Liver (tissue), 8 donors: ENCODE measurements at regions not wholly inside any gene's neighbourhood (a gene's known extent, or its start where the extent isn't known, plus 50 kb on each side); places are given as distances from the start of the nearest gene placed in this dataset.

ENCODE experiments used
- DNase-seq: peaks from one replicate; pipeline ENCODE4 v3.0.0-alpha.2; 2017; ENCODE audit warnings: low spot score
- H3K27ac ChIP-seq, 2 donors: one replicate each; pipeline ENCODE4 v1.7.0; 2013; ENCODE audit warnings: inconsistent platforms in 2 of 2, low read length in 2 of 2, control low read depth in 1 of 2, low read depth in 1 of 2, mild to moderate bottlenecking in 1 of 2
- H3K27me3 ChIP-seq, 4 donors: one replicate each; pipeline versions ENCODE4 v1.6.1 to v1.7.0; 2013; ENCODE audit warnings: low read length in 3 of 4, inconsistent platforms in 1 of 4, mild to moderate bottlenecking in 1 of 4, moderate library complexity in 1 of 4; ENCODE audit not compliant: control insufficient read depth in 4 of 4, insufficient read depth in 4 of 4
- H3K36me3 ChIP-seq, 4 donors: one replicate each; pipeline versions ENCODE4 v1.6.1 to v1.7.0; 2013; ENCODE audit warnings: low read length in 3 of 4, mild to moderate bottlenecking in 3 of 4, low read depth in 1 of 4, moderate library complexity in 1 of 4; ENCODE audit not compliant: control insufficient read depth in 4 of 4, insufficient read depth in 3 of 4
- H3K4me1 ChIP-seq, 4 donors: one replicate each; pipeline versions ENCODE4 v1.6.1 to v1.7.0; 2013; ENCODE audit warnings: low read length in 3 of 4, mild to moderate bottlenecking in 3 of 4, moderate library complexity in 1 of 4; ENCODE audit not compliant: control insufficient read depth in 4 of 4, insufficient read depth in 4 of 4
- H3K4me3 ChIP-seq, 3 donors: one replicate each; pipeline versions ENCODE4 v1.6.1 to v1.7.0; 2013; ENCODE audit warnings: low read length in 3 of 3, control low read depth in 1 of 3, low read depth in 1 of 3, mild to moderate bottlenecking in 1 of 3
- H3K9ac ChIP-seq, 2 donors: one replicate each; pipeline ENCODE4 v1.7.0; 2013; ENCODE audit warnings: low read length in 2 of 2, mild to moderate bottlenecking in 2 of 2, moderate library complexity in 2 of 2, control low read depth in 1 of 2, low read depth in 1 of 2
- H3K9me3 ChIP-seq, 4 donors: one replicate each; pipeline versions ENCODE4 v1.6.1 to v1.7.0; 2013; ENCODE audit warnings: low read length in 3 of 4; ENCODE audit not compliant: control insufficient read depth in 4 of 4
- EGR1 ChIP-seq, 2 donors: IDR thresholded peaks; 2 replicates each; pipeline ENCODE4 v1.6.1; 2016 to 2018; ENCODE audit warnings: antibody characterized with exemption in 2 of 2, low read depth in 2 of 2
- FOXA1 ChIP-seq: IDR thresholded peaks from 2 replicates; pipeline ENCODE4 v1.6.1; 2016; ENCODE audit warnings: antibody characterized with exemption
- FOXA2 ChIP-seq: IDR thresholded peaks from 2 replicates; pipeline ENCODE4 v1.6.1; 2016; ENCODE audit warnings: antibody characterized with exemption
- GABPA ChIP-seq, 2 donors: IDR thresholded peaks in 1 of 2; conservative IDR thresholded peaks in 1 of 2; 2 replicates each; pipeline ENCODE4 v1.6.1; 2016; ENCODE audit warnings: antibody characterized with exemption in 2 of 2, mild to moderate bottlenecking in 1 of 2, moderate library complexity in 1 of 2
- HNF4A ChIP-seq, 2 donors: conservative IDR thresholded peaks; 2 replicates each; pipeline ENCODE4 v1.6.1; 2016; ENCODE audit warnings: antibody characterized with exemption in 2 of 2, mild to moderate bottlenecking in 2 of 2
- HNF4G ChIP-seq: IDR thresholded peaks from 2 replicates; pipeline ENCODE4 v1.6.1; 2016; ENCODE audit warnings: antibody characterized with exemption
- JUND ChIP-seq, 2 donors: IDR thresholded peaks; 2 replicates each; pipeline ENCODE4 v1.6.1; 2016; ENCODE audit warnings: antibody characterized with exemption in 2 of 2
- NR2F2 ChIP-seq: IDR thresholded peaks from 2 replicates; pipeline ENCODE4 v1.6.1; 2016; ENCODE audit warnings: antibody characterized with exemption
- RAD21 ChIP-seq, 2 donors: IDR thresholded peaks; 2 replicates each; pipeline ENCODE4 v1.6.1; 2016; ENCODE audit warnings: antibody characterized with exemption in 2 of 2, mild to moderate bottlenecking in 2 of 2
- RXRA ChIP-seq, 2 donors: IDR thresholded peaks; 2 replicates each; pipeline ENCODE4 v1.6.1; 2017 to 2018; ENCODE audit warnings: antibody characterized with exemption in 2 of 2, mild to moderate bottlenecking in 1 of 2
- SP1 ChIP-seq: IDR thresholded peaks from 2 replicates; pipeline ENCODE4 v1.6.1; 2018; ENCODE audit warnings: antibody characterized with exemption, mild to moderate bottlenecking
- YY1 ChIP-seq: IDR thresholded peaks from 2 replicates; pipeline ENCODE4 v1.6.1; 2016; ENCODE audit warnings: antibody characterized with exemption, mild to moderate bottlenecking
- WGBS: extraction: QIAGEN DNeasy Blood & Tissue Kit; methylation state at CpG from one replicate; pipeline ENCODE4 v1.1.7; 2013; 5-methylcytosine and 5-hydroxymethylcytosine counted together
- TF ChIP-seq, protein P1 (sequence below): IDR thresholded peaks from 2 replicates; pipeline ENCODE4 v1.6.1; 2016; ENCODE audit warnings: antibody characterized with exemption
- TF ChIP-seq, protein P2 (sequence below): IDR thresholded peaks from 2 replicates; pipeline ENCODE4 v1.6.1; 2016; ENCODE audit warnings: antibody characterized with exemption, mild to moderate bottlenecking
- TF ChIP-seq, protein P3 (sequence below): fragments of 150-350 bp; IDR thresholded peaks from 2 replicates; pipeline ENCODE4 v1.5.1; 2017; ENCODE audit warnings: improper control_type of control experiment, low read depth, low read length; ENCODE audit not compliant: missing input control
- TF ChIP-seq, protein P4 (sequence below): IDR thresholded peaks from 2 replicates; pipeline ENCODE4 v1.6.1; 2016; ENCODE audit warnings: antibody characterized with exemption
- TF ChIP-seq, protein P5 (sequence below): IDR thresholded peaks from 2 replicates; pipeline ENCODE4 v1.6.1; 2016; ENCODE audit warnings: antibody characterized with exemption
- donor health status: healthy.
- donor health status: healthy.
- donor health status: healthy.
- donor health status: healthy.
- donor health status: healthy.

DNA sequence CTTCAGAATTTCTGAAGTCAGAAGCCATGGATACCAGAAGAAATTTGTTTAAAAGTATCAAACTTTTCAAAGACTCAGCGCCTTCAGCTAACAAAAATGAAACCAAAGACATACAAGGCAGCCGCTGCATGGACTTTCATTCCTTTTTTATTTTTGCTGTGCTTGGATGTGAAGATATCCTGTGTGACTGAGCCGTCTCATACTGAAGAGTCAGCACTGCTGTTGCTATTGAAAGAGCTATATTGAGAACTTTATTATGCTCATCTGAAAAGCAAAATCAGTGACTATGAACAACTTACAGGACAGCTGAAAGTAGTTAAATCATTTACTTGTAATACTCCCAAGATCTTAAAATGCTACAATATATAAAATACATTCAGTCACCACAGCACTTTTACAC is 809.2 kb downstream of the NXPH1 start:
- no peaks in the 10 kb centered on the region for H3K9me3 ChIP-seq
- H3K36me3 ChIP-seq = no peaks in the 10 kb centered on the region
- 71% methylated on average over 3 of the region's 3 CpGs for WGBS
- no peak overlapping the region for H3K9ac ChIP-seq
- DNase-seq = no peak
- H3K4me3 ChIP-seq = no peak overlapping the region
- no peaks in the 10 kb centered on the region for H3K27me3 ChIP-seq
- no peak for TF ChIP-seq FOXA2
- TF ChIP-seq, protein P1, sequence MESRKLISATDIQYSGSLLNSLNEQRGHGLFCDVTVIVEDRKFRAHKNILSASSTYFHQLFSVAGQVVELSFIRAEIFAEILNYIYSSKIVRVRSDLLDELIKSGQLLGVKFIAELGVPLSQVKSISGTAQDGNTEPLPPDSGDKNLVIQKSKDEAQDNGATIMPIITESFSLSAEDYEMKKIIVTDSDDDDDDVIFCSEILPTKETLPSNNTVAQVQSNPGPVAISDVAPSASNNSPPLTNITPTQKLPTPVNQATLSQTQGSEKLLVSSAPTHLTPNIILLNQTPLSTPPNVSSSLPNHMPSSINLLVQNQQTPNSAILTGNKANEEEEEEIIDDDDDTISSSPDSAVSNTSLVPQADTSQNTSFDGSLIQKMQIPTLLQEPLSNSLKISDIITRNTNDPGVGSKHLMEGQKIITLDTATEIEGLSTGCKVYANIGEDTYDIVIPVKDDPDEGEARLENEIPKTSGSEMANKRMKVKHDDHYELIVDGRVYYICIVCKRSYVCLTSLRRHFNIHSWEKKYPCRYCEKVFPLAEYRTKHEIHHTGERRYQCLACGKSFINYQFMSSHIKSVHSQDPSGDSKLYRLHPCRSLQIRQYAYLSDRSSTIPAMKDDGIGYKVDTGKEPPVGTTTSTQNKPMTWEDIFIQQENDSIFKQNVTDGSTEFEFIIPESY = no peak
- no peak for TF ChIP-seq RXRA (IDR thresholded peaks at IDR 0.05)
- TF ChIP-seq NR2F2 = no peak
- TF ChIP-seq SP1 = no peak
- TF ChIP-seq, protein P2, sequence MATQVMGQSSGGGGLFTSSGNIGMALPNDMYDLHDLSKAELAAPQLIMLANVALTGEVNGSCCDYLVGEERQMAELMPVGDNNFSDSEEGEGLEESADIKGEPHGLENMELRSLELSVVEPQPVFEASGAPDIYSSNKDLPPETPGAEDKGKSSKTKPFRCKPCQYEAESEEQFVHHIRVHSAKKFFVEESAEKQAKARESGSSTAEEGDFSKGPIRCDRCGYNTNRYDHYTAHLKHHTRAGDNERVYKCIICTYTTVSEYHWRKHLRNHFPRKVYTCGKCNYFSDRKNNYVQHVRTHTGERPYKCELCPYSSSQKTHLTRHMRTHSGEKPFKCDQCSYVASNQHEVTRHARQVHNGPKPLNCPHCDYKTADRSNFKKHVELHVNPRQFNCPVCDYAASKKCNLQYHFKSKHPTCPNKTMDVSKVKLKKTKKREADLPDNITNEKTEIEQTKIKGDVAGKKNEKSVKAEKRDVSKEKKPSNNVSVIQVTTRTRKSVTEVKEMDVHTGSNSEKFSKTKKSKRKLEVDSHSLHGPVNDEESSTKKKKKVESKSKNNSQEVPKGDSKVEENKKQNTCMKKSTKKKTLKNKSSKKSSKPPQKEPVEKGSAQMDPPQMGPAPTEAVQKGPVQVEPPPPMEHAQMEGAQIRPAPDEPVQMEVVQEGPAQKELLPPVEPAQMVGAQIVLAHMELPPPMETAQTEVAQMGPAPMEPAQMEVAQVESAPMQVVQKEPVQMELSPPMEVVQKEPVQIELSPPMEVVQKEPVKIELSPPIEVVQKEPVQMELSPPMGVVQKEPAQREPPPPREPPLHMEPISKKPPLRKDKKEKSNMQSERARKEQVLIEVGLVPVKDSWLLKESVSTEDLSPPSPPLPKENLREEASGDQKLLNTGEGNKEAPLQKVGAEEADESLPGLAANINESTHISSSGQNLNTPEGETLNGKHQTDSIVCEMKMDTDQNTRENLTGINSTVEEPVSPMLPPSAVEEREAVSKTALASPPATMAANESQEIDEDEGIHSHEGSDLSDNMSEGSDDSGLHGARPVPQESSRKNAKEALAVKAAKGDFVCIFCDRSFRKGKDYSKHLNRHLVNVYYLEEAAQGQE = no peak
- TF ChIP-seq, protein P3, sequence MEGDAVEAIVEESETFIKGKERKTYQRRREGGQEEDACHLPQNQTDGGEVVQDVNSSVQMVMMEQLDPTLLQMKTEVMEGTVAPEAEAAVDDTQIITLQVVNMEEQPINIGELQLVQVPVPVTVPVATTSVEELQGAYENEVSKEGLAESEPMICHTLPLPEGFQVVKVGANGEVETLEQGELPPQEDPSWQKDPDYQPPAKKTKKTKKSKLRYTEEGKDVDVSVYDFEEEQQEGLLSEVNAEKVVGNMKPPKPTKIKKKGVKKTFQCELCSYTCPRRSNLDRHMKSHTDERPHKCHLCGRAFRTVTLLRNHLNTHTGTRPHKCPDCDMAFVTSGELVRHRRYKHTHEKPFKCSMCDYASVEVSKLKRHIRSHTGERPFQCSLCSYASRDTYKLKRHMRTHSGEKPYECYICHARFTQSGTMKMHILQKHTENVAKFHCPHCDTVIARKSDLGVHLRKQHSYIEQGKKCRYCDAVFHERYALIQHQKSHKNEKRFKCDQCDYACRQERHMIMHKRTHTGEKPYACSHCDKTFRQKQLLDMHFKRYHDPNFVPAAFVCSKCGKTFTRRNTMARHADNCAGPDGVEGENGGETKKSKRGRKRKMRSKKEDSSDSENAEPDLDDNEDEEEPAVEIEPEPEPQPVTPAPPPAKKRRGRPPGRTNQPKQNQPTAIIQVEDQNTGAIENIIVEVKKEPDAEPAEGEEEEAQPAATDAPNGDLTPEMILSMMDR = no peak
- TF ChIP-seq YY1 = no peak
- no peak for TF ChIP-seq FOXA1
- TF ChIP-seq, protein P4, sequence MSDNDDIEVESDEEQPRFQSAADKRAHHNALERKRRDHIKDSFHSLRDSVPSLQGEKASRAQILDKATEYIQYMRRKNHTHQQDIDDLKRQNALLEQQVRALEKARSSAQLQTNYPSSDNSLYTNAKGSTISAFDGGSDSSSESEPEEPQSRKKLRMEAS = no peak
- no peak for TF ChIP-seq HNF4G
- TF ChIP-seq EGR1 (IDR thresholded peaks at IDR 0.05; ENCODE audit: low read depth in 2 of 2) = no peak
- TF ChIP-seq RAD21 (IDR thresholded peaks at IDR 0.05) = no peak
- TF ChIP-seq JUND (IDR thresholded peaks at IDR 0.05) = no peak
- TF ChIP-seq, protein P5, sequence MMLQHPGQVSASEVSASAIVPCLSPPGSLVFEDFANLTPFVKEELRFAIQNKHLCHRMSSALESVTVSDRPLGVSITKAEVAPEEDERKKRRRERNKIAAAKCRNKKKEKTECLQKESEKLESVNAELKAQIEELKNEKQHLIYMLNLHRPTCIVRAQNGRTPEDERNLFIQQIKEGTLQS = no peak
- no peak for TF ChIP-seq GABPA (IDR thresholded peaks at IDR 0.05 in 1 of 2, conservative IDR thresholded peaks at IDR 0.05 in 1 of 2)
- H3K27ac ChIP-seq = no peak overlapping the region
- H3K4me1 ChIP-seq = no peaks in the 10 kb centered on the region

DNA sequence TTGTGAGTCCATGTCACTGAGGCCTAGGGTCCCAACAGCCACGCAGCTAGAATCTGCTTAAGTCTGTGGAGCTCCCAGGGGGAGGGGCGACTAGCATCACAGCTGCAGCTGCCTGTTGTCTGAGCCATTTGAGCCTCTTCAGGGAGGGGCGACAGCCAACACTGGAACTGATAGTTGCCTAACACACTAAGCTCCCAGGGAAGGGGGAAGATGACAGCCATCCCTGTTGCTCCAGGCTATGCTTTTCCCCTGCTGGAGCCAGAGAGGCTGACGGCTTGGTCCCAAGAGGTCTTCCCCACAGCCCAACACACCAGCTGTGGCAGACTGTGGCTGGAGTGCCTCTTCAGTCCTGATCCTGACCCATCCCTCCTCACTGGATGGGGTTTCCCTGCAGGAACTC is 817.5 kb downstream of the NXPH1 start:
- no peaks in the 10 kb centered on the region for H3K4me1 ChIP-seq
- H3K4me3 ChIP-seq = no peak overlapping the region
- H3K27ac ChIP-seq = no peak overlapping the region
- WGBS = 59% methylated on average over 4 of the region's 4 CpGs
- DNase-seq = no peak
- no peak overlapping the region for H3K9ac ChIP-seq
- no peaks in the 10 kb centered on the region for H3K9me3 ChIP-seq
- peaks cover 0 to 5% (median 0%) of the 10 kb centered on the region in 4 donors for H3K27me3 ChIP-seq
- H3K36me3 ChIP-seq = no peaks in the 10 kb centered on the region
- TF ChIP-seq, protein P1 = no peak
- no peak for TF ChIP-seq HNF4A (conservative IDR thresholded peaks at IDR 0.05)
- TF ChIP-seq FOXA1 = no peak
- TF ChIP-seq FOXA2 = no peak
- TF ChIP-seq YY1 = no peak
- no peak for TF ChIP-seq RXRA (IDR thresholded peaks at IDR 0.05)
- no peak for TF ChIP-seq RAD21 (IDR thresholded peaks at IDR 0.05)
- TF ChIP-seq EGR1 (IDR thresholded peaks at IDR 0.05; ENCODE audit: low read depth in 2 of 2) = no peak
- TF ChIP-seq, protein P4 = no peak
- no peak for TF ChIP-seq NR2F2
- TF ChIP-seq, protein P2 = no peak
- no peak for TF ChIP-seq GABPA (IDR thresholded peaks at IDR 0.05 in 1 of 2, conservative IDR thresholded peaks at IDR 0.05 in 1 of 2)
- TF ChIP-seq HNF4G = no peak
- no peak for TF ChIP-seq JUND (IDR thresholded peaks at IDR 0.05)
